ENCODE measurements at regions not wholly inside any gene's neighbourhood (a gene's known extent, or its start where the extent isn't known, plus 50 kb on each side); places are given as distances from the start of the nearest gene placed in this dataset.

DNA sequence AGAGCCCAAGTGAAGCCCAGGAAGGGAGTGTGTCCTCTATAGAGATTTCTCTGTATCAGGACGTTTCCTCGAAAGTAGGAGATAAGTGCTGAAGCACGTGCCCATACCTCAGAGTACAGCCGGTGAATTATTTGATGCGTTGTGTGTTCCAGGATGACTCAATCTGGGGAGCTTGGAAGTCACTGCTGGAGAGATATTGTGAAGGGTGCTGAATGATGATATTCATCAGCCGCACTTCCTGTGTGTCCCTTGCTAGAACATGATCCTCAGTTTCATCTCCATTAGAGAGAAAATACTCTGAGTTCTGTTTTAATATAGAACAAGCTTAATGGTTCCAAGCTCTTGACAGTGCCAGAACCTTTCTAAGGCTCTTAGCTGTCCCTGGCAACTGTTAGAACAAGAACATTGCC, 402.3 kb upstream of the ADAMTSL1 start:
- H3K9me3 ChIP-seq: no peaks in the 10 kb centered on the region
- TF ChIP-seq, protein P1, sequence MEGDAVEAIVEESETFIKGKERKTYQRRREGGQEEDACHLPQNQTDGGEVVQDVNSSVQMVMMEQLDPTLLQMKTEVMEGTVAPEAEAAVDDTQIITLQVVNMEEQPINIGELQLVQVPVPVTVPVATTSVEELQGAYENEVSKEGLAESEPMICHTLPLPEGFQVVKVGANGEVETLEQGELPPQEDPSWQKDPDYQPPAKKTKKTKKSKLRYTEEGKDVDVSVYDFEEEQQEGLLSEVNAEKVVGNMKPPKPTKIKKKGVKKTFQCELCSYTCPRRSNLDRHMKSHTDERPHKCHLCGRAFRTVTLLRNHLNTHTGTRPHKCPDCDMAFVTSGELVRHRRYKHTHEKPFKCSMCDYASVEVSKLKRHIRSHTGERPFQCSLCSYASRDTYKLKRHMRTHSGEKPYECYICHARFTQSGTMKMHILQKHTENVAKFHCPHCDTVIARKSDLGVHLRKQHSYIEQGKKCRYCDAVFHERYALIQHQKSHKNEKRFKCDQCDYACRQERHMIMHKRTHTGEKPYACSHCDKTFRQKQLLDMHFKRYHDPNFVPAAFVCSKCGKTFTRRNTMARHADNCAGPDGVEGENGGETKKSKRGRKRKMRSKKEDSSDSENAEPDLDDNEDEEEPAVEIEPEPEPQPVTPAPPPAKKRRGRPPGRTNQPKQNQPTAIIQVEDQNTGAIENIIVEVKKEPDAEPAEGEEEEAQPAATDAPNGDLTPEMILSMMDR (IDR thresholded peaks at IDR 0.05 in 4 of 5, conservative IDR thresholded peaks at IDR 0.05 in 1 of 5): no peak
- TF ChIP-seq POLR2A (IDR thresholded peaks at IDR 0.05): no peak
- H3K36me3 ChIP-seq: no peaks in the 10 kb centered on the region
- H3K27me3 ChIP-seq: no peaks in the 10 kb centered on the region
- ATAC-seq (no peak), DNase-seq (no peak)
- intact Hi-C loops (cut with DNase I; ENCODE audit: low total_unique reads) (loop anchor here (5.0 kb wide), 1 partner anchor 414 kb away; no protein-coding TSS in a partner anchor), in situ Hi-C loops (cut with MboI; ENCODE audit: low sequenced_read_pairs in 4 of 4) (no loop called here)
- H3K4me1 ChIP-seq: no peaks in the 10 kb centered on the region
- H3K4me3 ChIP-seq: no peak overlapping the region
- H3K27ac ChIP-seq: no peak overlapping the region

DNA sequence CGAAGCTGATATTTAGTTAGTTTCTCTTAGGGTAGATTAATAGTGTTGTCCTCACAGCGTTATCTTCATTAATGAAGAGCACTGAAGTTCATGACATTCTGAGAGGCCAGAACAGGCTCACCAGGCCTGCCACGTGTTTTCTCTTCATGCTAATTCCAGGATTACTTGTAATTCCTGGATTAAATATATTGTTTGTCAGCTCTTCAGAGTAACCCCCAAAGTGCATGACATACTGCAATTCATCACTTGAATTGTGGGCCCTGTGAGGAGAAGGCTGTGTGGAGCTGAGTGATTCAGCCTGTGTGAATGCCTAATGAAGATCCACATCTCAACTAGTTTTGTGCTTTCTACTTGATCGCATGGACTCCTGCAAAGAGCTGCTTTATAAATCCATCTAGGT, 401.0 kb upstream of the ADAMTSL1 start:
- in situ Hi-C loops (cut with MboI; ENCODE audit: low sequenced_read_pairs in 4 of 4) (no loop called here), intact Hi-C loops (cut with DNase I; ENCODE audit: low total_unique reads) (loop anchor here (5.0 kb wide), 1 partner anchor 416 kb away; no protein-coding TSS in a partner anchor)
- H3K27ac ChIP-seq: no peak overlapping the region
- ATAC-seq (no peak), DNase-seq (no peak)
- TF ChIP-seq, protein P1 (IDR thresholded peaks at IDR 0.05 in 4 of 5, conservative IDR thresholded peaks at IDR 0.05 in 1 of 5): no peak
- no peak for TF ChIP-seq POLR2A (IDR thresholded peaks at IDR 0.05)
- H3K36me3 ChIP-seq: no peaks in the 10 kb centered on the region
- H3K27me3 ChIP-seq: no peaks in the 10 kb centered on the region
- H3K4me1 ChIP-seq: no peaks in the 10 kb centered on the region
- no peaks in the 10 kb centered on the region for H3K9me3 ChIP-seq
- H3K4me3 ChIP-seq: no peak overlapping the region

DNA sequence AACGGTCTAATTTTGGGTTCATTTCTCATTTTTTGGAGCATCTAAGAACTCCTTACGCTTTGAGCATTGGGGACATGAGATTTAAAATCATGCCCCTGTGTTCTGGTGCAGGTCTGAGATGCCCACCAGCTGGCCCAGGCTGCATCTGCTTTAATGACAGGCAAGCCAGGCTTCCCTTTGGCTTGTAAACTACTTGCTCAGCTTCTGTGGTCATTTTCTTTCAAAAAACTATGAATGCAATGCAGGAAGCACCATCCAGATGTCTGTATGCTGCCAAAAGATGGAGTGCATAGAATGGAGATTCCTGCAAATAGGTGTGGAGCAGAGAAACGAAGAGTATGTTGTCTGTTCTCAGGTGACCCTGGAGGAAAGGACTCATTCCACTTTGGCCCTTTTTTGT, 399.9 kb upstream of the ADAMTSL1 start:
- Histone ChIP-seq H3K4me1 (no peaks in the 10 kb centered on the region), H3K36me3 (no peaks in the 10 kb centered on the region), H3K27ac (no peak overlapping the region), H3K9me3 (no peaks in the 10 kb centered on the region), H3K4me3 (no peak overlapping the region), H3K27me3 (no peaks in the 10 kb centered on the region)
- intact Hi-C loops (cut with DNase I; ENCODE audit: low total_unique reads): loop anchor here (5.0 kb wide), 1 partner anchor 417 kb away; no protein-coding TSS in a partner anchor
- DNase-seq (no peak), ATAC-seq (no peak)
- TF ChIP-seq, protein P1 (IDR thresholded peaks at IDR 0.05 in 4 of 5, conservative IDR thresholded peaks at IDR 0.05 in 1 of 5): no peak
- no peak for TF ChIP-seq POLR2A (IDR thresholded peaks at IDR 0.05)
- in situ Hi-C loops (cut with MboI; ENCODE audit: low sequenced_read_pairs in 4 of 4): no loop called here

DNA sequence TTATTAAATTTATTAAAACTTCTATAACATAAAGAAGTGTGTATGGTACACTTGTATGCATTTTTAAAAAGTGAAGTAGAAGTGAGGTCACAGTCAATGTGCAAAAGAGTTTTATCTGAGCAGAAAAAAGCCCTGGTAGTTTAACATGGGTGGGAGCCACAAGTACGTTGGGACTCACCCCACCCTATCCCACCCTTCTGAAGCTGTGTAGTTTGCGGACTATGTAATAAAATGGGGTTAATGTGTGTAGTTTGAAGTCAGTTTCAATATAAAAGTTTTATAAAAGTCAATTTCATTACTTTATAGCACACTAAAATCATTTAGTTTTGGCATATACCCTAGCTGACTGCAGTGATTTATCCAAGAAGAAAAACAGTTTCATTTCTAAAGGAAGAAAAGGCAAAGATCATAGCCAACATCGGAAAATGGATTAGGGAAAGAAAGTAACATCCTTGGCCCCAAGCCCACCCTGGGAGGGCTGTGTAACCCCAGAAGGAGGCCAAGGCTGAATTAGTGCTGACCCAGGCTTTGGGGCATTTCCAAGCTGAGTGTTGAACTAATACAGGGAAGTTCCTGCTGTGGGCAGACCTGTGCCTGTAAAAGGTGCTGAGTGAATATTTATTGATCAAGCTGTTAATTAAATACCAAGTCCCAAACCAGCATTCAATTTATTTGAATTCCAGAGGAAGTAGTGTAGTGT, 398.6 kb upstream of the ADAMTSL1 start:
- in situ Hi-C loops (cut with MboI; ENCODE audit: low sequenced_read_pairs in 4 of 4) (no loop called here), intact Hi-C loops (cut with DNase I; ENCODE audit: low total_unique reads) (no loop called here)
- no peaks in the 10 kb centered on the region for H3K36me3 ChIP-seq
- no peak for TF ChIP-seq POLR2A (IDR thresholded peaks at IDR 0.05)
- TF ChIP-seq, protein P1 (IDR thresholded peaks at IDR 0.05 in 4 of 5, conservative IDR thresholded peaks at IDR 0.05 in 1 of 5): no peak
- H3K4me1 ChIP-seq: no peaks in the 10 kb centered on the region
- H3K4me3 ChIP-seq: no peak overlapping the region
- no peaks in the 10 kb centered on the region for H3K27me3 ChIP-seq
- H3K27ac ChIP-seq: no peak overlapping the region
- no peaks in the 10 kb centered on the region for H3K9me3 ChIP-seq
- DNase-seq (no peak), ATAC-seq (no peak)
